Fibroblast of lung (primary cell): ENCODE measurements at regions not wholly inside any gene's neighbourhood (a gene's known extent, or its start where the extent isn't known, plus 50 kb on each side); places are given as distances from the start of the nearest gene placed in this dataset.

Source experiments
- CTCF ChIP-seq, 2 donors: IDR thresholded peaks in 1 of 2; conservative IDR thresholded peaks in 1 of 2; 1 replicate in 1 of 2; 2 replicates in 1 of 2; pipeline ENCODE4 v1.5.1; 2011 to 2012; ENCODE audit warnings: low read length in 2 of 2, control low read depth in 1 of 2, inconsistent platforms in 1 of 2, low read depth in 1 of 2, mild to moderate bottlenecking in 1 of 2
- EZH2 ChIP-seq: IDR thresholded peaks from 2 replicates; pipeline ENCODE4 v1.5.1; 2012; ENCODE audit warnings: low read length, control low read depth, mild to moderate bottlenecking; ENCODE audit errors: missing control alignments

- TF ChIP-seq CTCF (conservative IDR thresholded peaks at IDR 0.05 in 1 of 2, IDR thresholded peaks at IDR 0.05 in 1 of 2; ENCODE audit: low read depth in 1 of 2, low read length in 2 of 2) (no peak), EZH2 (no peak)
Observed at GRCh38 chr10:16297642-16298041, 139.2 kb upstream of the PTER start.
